ENCODE measurements at regions not wholly inside any gene's neighbourhood (a gene's known extent, or its start where the extent isn't known, plus 50 kb on each side); places are given as distances from the start of the nearest gene placed in this dataset.
"Not testable (repeated sequence)": the region's sequence is repeated elsewhere in the genome, so short reads cannot be mapped to it uniquely, and the experiment has no call there.

DNA sequence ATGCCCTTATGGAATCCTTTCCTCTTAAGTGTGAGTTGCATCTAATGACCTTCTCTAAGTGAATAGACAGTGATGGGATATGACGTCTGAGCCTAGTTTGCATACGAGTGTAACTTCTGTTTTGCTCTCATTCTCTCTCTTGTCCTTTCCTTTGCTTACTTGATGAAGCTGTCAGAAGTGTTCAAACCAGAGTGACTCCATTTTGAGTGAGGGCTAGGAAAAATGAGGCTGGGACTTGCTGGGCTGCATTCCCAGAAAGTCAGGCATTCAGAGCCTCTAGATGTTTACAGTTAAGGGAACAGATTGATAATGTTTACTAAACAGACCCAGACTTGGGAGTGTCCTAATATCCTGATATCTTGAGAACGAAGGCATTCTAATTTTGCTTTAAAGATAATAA lies 311.2 kb upstream of the SOX4 start:
- H3K9me3 Mint-ChIP-seq, H3K4me3 Mint-ChIP-seq, H3K36me3 Mint-ChIP-seq, H3K4me1 Mint-ChIP-seq, H3K27me3 Mint-ChIP-seq, DNase-seq, H3K27ac Mint-ChIP-seq: not testable (repeated sequence)

GRCh38 chr6:21284166-21284565 lies 309.4 kb upstream of the SOX4 start:
- Mint-ChIP-seq H3K4me3 (no peak overlapping the region), H3K27ac (no peak overlapping the region), H3K36me3 (no peaks in the 10 kb centered on the region), H3K27me3 (peaks cover 7% of the 10 kb centered on the region), H3K4me1 (no peaks in the 10 kb centered on the region), H3K9me3 (no peaks in the 10 kb centered on the region)
- no peak for DNase-seq

GRCh38 chr6:21284706-21285105 lies 308.8 kb upstream of the SOX4 start:
- Mint-ChIP-seq H3K4me1 (no peaks in the 10 kb centered on the region), H3K4me3 (no peak overlapping the region), H3K9me3 (no peaks in the 10 kb centered on the region), H3K36me3 (no peaks in the 10 kb centered on the region), H3K27ac (no peak overlapping the region), H3K27me3 (peaks cover 7% of the 10 kb centered on the region)
- no peak for DNase-seq

DNA sequence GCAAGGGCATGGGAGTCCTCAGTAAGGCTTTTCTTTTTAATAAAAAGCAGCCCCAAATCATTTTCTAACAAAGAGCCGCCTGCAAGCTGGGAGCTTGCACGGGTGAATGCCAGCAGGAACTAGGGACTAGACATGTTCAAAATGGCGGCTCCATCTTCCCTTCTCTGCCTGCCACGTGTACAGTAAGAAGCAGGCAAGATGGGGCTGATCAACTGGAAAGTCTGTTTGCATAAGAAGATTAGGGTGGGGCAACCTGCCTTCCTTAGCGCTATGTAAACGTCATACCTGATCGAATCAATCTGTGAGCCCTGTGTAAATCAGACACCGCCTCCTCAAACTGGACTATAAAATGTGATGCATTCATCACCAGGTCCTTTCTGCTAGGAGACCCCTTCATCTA lies 299.4 kb upstream of the SOX4 start:
- H3K36me3 Mint-ChIP-seq: no peaks in the 10 kb centered on the region
- DNase-seq: no peak
- no peak overlapping the region for H3K27ac Mint-ChIP-seq
- H3K27me3 Mint-ChIP-seq: peaks cover 12% of the 10 kb centered on the region
- H3K9me3 Mint-ChIP-seq: no peaks in the 10 kb centered on the region
- no peak overlapping the region for H3K4me3 Mint-ChIP-seq
- peaks cover 2% of the 10 kb centered on the region for H3K4me1 Mint-ChIP-seq

DNA sequence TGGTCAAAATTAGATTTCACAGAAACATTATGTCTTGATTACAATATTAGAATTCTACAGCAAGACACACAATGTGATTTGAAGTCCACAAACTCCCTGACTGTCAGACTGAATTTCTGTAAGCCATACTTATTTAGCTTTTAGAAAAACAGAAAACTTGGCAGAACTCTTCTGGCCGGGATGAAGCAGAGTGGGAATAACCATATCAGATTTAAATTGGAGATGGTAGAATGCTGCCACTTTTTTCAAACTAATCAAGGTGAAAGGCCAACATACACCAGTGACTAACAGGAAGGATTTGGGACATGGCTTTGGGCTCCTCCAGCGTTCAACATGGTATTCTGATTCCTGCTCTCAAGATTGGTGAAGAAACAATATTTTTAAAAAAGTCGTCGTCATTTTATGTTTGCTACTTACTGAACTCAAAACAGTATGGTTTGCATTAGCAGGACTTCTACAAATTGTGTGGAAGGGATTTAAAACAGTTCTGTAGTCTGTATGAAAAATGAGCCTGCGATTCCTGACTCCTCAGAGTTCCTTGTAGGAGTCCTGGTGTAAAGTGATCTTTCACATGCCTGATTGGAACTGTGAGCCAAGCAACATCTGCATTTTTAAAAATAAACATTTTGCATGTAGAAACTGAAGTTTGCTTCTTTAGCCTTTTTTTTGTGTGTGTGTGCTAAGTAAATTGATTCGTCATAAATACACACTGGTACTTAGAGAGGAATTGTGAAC lies 297.9 kb upstream of the SOX4 start:
- Mint-ChIP-seq H3K9me3 (no peaks in the 10 kb centered on the region), H3K36me3 (no peaks in the 10 kb centered on the region), H3K27me3 (peaks cover 12% of the 10 kb centered on the region), H3K4me1 (peaks cover 2% of the 10 kb centered on the region), H3K27ac (no peak overlapping the region), H3K4me3 (no peak overlapping the region)
- DNase-seq: no peak

DNA sequence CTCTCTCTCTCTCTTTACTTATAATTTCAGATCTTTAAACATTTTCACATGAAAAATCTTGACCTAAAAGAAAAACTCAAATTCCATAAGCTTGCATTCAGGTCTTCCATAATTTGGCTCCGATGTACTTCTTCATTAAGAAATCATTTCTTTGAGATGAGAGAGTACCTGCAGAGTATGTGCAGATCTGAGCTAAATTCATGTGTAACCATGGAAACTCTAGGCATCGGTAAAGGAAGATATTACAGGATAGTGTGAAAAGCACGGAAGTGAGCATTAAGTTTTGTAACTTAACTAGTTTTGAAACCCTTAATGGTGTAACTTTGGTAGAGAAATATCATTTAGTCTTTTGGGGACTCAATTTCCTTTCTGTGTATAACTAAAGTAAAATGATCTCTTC lies 295.9 kb upstream of the SOX4 start:
- Mint-ChIP-seq H3K4me1 (peaks cover 2% of the 10 kb centered on the region), H3K9me3 (peaks cover 2% of the 10 kb centered on the region), H3K4me3 (no peak overlapping the region), H3K27ac (no peak overlapping the region), H3K27me3 (peaks cover 12% of the 10 kb centered on the region), H3K36me3 (no peaks in the 10 kb centered on the region)
- no peak for DNase-seq

DNA sequence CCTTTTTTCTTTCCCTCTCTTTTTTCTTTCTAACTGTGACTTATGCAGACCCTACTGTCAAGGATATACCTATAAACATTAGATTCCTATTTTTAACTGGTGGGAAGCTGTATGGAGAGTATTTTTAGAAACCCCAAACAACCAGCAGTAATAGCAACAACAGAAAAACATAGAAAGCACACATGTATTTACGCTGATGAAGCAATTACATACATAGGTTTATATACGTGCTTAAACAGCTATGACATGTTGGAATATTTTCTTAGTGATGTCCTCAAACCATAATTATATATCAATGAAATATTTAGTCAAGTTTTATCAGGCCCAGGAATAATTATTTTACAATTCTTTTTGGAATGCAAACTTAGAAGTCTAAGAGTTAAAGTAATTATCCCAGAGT lies 294.3 kb upstream of the SOX4 start:
- Mint-ChIP-seq H3K27me3 (peaks cover 12% of the 10 kb centered on the region), H3K36me3 (no peaks in the 10 kb centered on the region), H3K9me3 (peaks cover 5% of the 10 kb centered on the region), H3K27ac (no peak overlapping the region), H3K4me1 (peaks cover 2% of the 10 kb centered on the region), H3K4me3 (no peak overlapping the region)
- no peak for DNase-seq

- DNase-seq: no peak
- Mint-ChIP-seq H3K4me3 (no peak overlapping the region), H3K27ac (no peak overlapping the region), H3K27me3 (peaks cover 4% of the 10 kb centered on the region), H3K36me3 (no peaks in the 10 kb centered on the region), H3K9me3 (peaks cover 6% of the 10 kb centered on the region), H3K4me1 (peaks cover 2% of the 10 kb centered on the region)
These were observed 293.1 kb upstream of the SOX4 start for GRCh38 chr6:21300439-21300838.

GRCh38 chr6:21305893-21306332 lies 287.6 kb upstream of the SOX4 start:
- H3K27ac Mint-ChIP-seq: no peak overlapping the region
- DNase-seq: no peak

DNA sequence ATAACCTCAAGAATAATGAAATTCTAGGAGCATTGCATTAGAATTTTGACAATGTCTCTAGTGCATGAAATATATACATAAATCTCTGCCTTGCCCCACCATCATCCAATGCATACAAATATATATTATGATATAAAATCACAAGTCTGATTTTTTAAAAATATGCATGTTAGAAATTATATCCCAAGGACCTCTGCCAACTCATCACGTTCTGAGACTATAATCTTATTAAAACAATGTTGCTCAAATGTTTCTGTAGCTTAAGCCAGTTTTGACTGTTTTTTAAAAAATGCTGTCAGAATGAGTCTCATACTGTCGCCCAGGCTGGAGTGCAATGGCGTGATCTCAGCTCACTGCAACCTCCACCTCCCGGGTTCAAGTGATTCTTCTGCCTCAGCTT lies 287.0 kb upstream of the SOX4 start:
- Mint-ChIP-seq H3K9me3 (peaks cover 6% of the 10 kb centered on the region), H3K4me1 (no peaks in the 10 kb centered on the region), H3K4me3 (no peak overlapping the region), H3K27me3 (no peaks in the 10 kb centered on the region), H3K27ac (no peak overlapping the region), H3K36me3 (no peaks in the 10 kb centered on the region)
- no peak for DNase-seq

More at GRCh38 chr6:21305893-21306332, 287.6 kb upstream of the SOX4 start:
- no peak overlapping the region for H3K4me3 Mint-ChIP-seq
- no peaks in the 10 kb centered on the region for H3K36me3 Mint-ChIP-seq
- H3K27me3 Mint-ChIP-seq: no peaks in the 10 kb centered on the region
- H3K9me3 Mint-ChIP-seq: peaks cover 6% of the 10 kb centered on the region
- no peaks in the 10 kb centered on the region for H3K4me1 Mint-ChIP-seq

DNA sequence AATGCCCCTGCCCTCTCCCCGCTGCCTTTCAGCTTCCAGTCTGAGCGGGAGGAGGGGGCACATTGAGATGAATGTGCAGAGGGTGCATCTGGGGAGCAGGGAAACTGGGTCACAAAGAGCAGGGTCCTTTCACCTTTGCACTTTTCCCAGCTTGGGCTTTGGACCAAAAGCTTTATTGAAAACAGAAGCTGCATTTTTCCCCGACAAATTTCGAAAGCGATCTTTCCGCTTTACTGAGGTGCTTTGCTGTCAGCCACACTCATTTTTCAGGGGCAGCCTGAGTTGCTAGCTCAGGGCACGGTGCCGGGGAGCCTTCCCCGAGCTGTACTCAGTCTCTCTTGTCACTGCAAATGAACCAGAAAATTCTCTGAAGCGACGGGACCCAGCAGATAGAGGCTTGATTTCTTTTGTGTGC lies 283.7 kb upstream of the SOX4 start:
- Mint-ChIP-seq H3K36me3 (no peaks in the 10 kb centered on the region), H3K4me3 (no peak overlapping the region), H3K27ac (no peak overlapping the region), H3K27me3 (no peaks in the 10 kb centered on the region), H3K9me3 (no peaks in the 10 kb centered on the region), H3K4me1 (no peaks in the 10 kb centered on the region)
- no peak for DNase-seq

- Mint-ChIP-seq H3K36me3 (no peaks in the 10 kb centered on the region), H3K27me3 (no peaks in the 10 kb centered on the region), H3K27ac (no peak overlapping the region), H3K4me1 (no peaks in the 10 kb centered on the region), H3K4me3 (no peak overlapping the region), H3K9me3 (no peaks in the 10 kb centered on the region)
- DNase-seq: no peak
These were observed 282.9 kb upstream of the SOX4 start for GRCh38 chr6:21310568-21311140.

GRCh38 chr6:21312118-21312517 lies 281.4 kb upstream of the SOX4 start:
- Mint-ChIP-seq H3K9me3 (no peaks in the 10 kb centered on the region), H3K4me1 (no peaks in the 10 kb centered on the region), H3K4me3 (no peak overlapping the region), H3K36me3 (no peaks in the 10 kb centered on the region), H3K27ac (no peak overlapping the region), H3K27me3 (no peaks in the 10 kb centered on the region)
- no peak for DNase-seq

DNA sequence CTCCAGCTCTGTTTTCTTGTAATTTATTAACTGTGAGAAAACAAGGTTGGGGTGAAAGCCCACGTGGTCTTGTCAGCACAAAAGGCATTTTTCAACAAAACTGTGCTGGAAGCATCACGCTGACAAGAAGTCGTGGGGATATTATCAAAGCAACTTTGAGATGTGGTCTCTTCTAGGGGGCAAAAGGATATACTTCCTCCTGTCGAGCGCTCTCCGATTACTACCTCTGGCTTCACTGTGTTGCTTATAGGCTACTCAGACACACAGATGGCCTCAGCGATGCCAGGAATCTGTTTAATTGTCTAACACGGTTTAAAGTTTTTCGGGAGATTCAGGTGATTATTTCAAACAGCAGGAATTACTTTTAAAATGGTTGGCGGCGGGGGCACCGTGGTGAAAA lies 275.9 kb upstream of the SOX4 start:
- peaks cover 12% of the 10 kb centered on the region for H3K9me3 Mint-ChIP-seq
- no peaks in the 10 kb centered on the region for H3K4me1 Mint-ChIP-seq
- H3K36me3 Mint-ChIP-seq: no peaks in the 10 kb centered on the region

GRCh38 chr6:21321076-21321475 lies 272.5 kb upstream of the SOX4 start:
- Mint-ChIP-seq H3K4me3 (no peak overlapping the region), H3K9me3 (peaks cover 12% of the 10 kb centered on the region), H3K27me3 (no peaks in the 10 kb centered on the region), H3K36me3 (no peaks in the 10 kb centered on the region), H3K27ac (no peak overlapping the region), H3K4me1 (no peaks in the 10 kb centered on the region)
- DNase-seq: no peak

More for the DNA sequence above, 275.9 kb upstream of the SOX4 start:
- Mint-ChIP-seq H3K27me3 (no peaks in the 10 kb centered on the region), H3K4me3 (no peak overlapping the region), H3K27ac (no peak overlapping the region)
- no peak for DNase-seq

- H3K9me3 Mint-ChIP-seq: peaks cover 12% of the 10 kb centered on the region
These were observed 272.0 kb upstream of the SOX4 start for GRCh38 chr6:21321531-21321930.

More at GRCh38 chr6:21321531-21321930, 272.0 kb upstream of the SOX4 start:
- H3K4me1 Mint-ChIP-seq: no peaks in the 10 kb centered on the region
- DNase-seq: no peak
- no peak overlapping the region for H3K4me3 Mint-ChIP-seq
- H3K27ac Mint-ChIP-seq: no peak overlapping the region
- H3K27me3 Mint-ChIP-seq: no peaks in the 10 kb centered on the region
- no peaks in the 10 kb centered on the region for H3K36me3 Mint-ChIP-seq

Data from activated naive CD8-positive, alpha-beta T cell treated with anti-CD3 and anti-CD28 coated beads for 36 hours (primary cell).